ENCODE measurements at regions not wholly inside any gene's neighbourhood (a gene's known extent, or its start where the extent isn't known, plus 50 kb on each side); places are given as distances from the start of the nearest gene placed in this dataset.

GRCh38 chr13:105255472-105255871 is 1280.0 kb downstream of the EFNB2 start:
- Histone ChIP-seq H3K4me1 (ENCODE audit: insufficient read depth, low read length, poor library complexity, severe bottlenecking) (no peaks in the 10 kb centered on the region), H3K79me2 (ENCODE audit: insufficient read depth, low read depth, low read length) (no peaks in the 10 kb centered on the region), H3K36me3 (ENCODE audit: insufficient read depth, low read length) (no peaks in the 10 kb centered on the region), H3K27ac (ENCODE audit: low read depth, low read length, poor library complexity, severe bottlenecking) (no peak overlapping the region), H2AFZ (ENCODE audit: low read length) (no peak overlapping the region), H3K9me3 (ENCODE audit: low read length) (no peaks in the 10 kb centered on the region), H3K9me2 (ENCODE audit: insufficient read depth, low read length) (no peaks in the 10 kb centered on the region), H3K4me2 (ENCODE audit: low read length) (no peak overlapping the region), H4K20me1 (ENCODE audit: insufficient read depth, low read length) (no peaks in the 10 kb centered on the region), H3K4me3 (ENCODE audit: low read depth, low read length, poor library complexity, severe bottlenecking) (no peak overlapping the region)
- ChIA-PET CTCF (ENCODE audit: unreplicated experiment) (no interaction called here), POLR2A (no interaction called here)
- no peak for DNase-seq (ENCODE audit: low spot score)
- BruUV-seq (replicated peaks), result no TSS peak
- no peak for TF ChIP-seq CTCF (conservative IDR thresholded peaks at IDR 0.05; ENCODE audit: low read length)
- no peak for TF ChIP-seq EZH2phosphoT487 (IDR thresholded peaks at IDR 0.05; ENCODE audit: borderline replicate concordance, low read depth, low read length)
- intact Hi-C loops (cut with micrococcal nuclease; ENCODE audit: unreplicated experiment), result no loop called here

GRCh38 chr13:105251293-105251692 is 1284.2 kb downstream of the EFNB2 start:
- H3K36me3 ChIP-seq (ENCODE audit: insufficient read depth, low read length), result no peaks in the 10 kb centered on the region
- ChIA-PET POLR2A (no interaction called here), CTCF (ENCODE audit: unreplicated experiment) (no interaction called here)
- no peaks in the 10 kb centered on the region for H3K9me2 ChIP-seq (ENCODE audit: insufficient read depth, low read length)
- intact Hi-C loops (cut with micrococcal nuclease; ENCODE audit: unreplicated experiment), result no loop called here
- no peak overlapping the region for H2AFZ ChIP-seq (ENCODE audit: low read length)
- H3K4me2 ChIP-seq (ENCODE audit: low read length), result no peak overlapping the region
- no peaks in the 10 kb centered on the region for H3K9me3 ChIP-seq (ENCODE audit: low read length)
- H3K4me1 ChIP-seq (ENCODE audit: insufficient read depth, low read length, poor library complexity, severe bottlenecking), result no peaks in the 10 kb centered on the region
- TF ChIP-seq CTCF (conservative IDR thresholded peaks at IDR 0.05; ENCODE audit: low read length) (no peak), EZH2phosphoT487 (IDR thresholded peaks at IDR 0.05; ENCODE audit: borderline replicate concordance, low read depth, low read length) (no peak)
- H3K4me3 ChIP-seq (ENCODE audit: low read depth, low read length, poor library complexity, severe bottlenecking), result no peak overlapping the region
- no peak for DNase-seq (ENCODE audit: low spot score)
- H3K27ac ChIP-seq (ENCODE audit: low read depth, low read length, poor library complexity, severe bottlenecking), result no peak overlapping the region
- no peaks in the 10 kb centered on the region for H3K79me2 ChIP-seq (ENCODE audit: insufficient read depth, low read depth, low read length)
- H4K20me1 ChIP-seq (ENCODE audit: insufficient read depth, low read length), result no peaks in the 10 kb centered on the region
- BruUV-seq (replicated peaks), result no TSS peak

GRCh38 chr13:105247830-105248229 is 1287.6 kb downstream of the EFNB2 start:
- Histone ChIP-seq H3K4me1 (ENCODE audit: insufficient read depth, low read length, poor library complexity, severe bottlenecking) (no peaks in the 10 kb centered on the region), H3K9me3 (ENCODE audit: low read length) (no peaks in the 10 kb centered on the region), H3K27ac (ENCODE audit: low read depth, low read length, poor library complexity, severe bottlenecking) (no peak overlapping the region), H4K20me1 (ENCODE audit: insufficient read depth, low read length) (no peaks in the 10 kb centered on the region), H2AFZ (ENCODE audit: low read length) (no peak overlapping the region), H3K4me2 (ENCODE audit: low read length) (no peak overlapping the region), H3K4me3 (ENCODE audit: low read depth, low read length, poor library complexity, severe bottlenecking) (no peak overlapping the region), H3K36me3 (ENCODE audit: insufficient read depth, low read length) (no peaks in the 10 kb centered on the region), H3K9me2 (ENCODE audit: insufficient read depth, low read length) (no peaks in the 10 kb centered on the region), H3K79me2 (ENCODE audit: insufficient read depth, low read depth, low read length) (no peaks in the 10 kb centered on the region)
- ChIA-PET CTCF (ENCODE audit: unreplicated experiment) (no interaction called here), POLR2A (interaction anchor here (0.5 to 0.9 kb wide), 3 partner anchors 16 to 616 kb away, joined by 3 to 14 read pairs (median 5); no protein-coding TSS in a partner anchor)
- TF ChIP-seq CTCF (conservative IDR thresholded peaks at IDR 0.05; ENCODE audit: low read length) (no peak), EZH2phosphoT487 (IDR thresholded peaks at IDR 0.05; ENCODE audit: borderline replicate concordance, low read depth, low read length) (no peak)
- no TSS peak for BruUV-seq (replicated peaks)
- intact Hi-C loops (cut with micrococcal nuclease; ENCODE audit: unreplicated experiment), result no loop called here
- no peak for DNase-seq (ENCODE audit: low spot score)

Measured in OCI-LY7 (cell line).